ENCODE measurements at regions not wholly inside any gene's neighbourhood (a gene's known extent, or its start where the extent isn't known, plus 50 kb on each side); places are given as distances from the start of the nearest gene placed in this dataset.

GRCh38 chr2:195495966-195496365, 161.1 kb upstream of the SLC39A10 start:
- no peak for TF ChIP-seq CTCF (IDR thresholded peaks at IDR 0.05; ENCODE audit: extremely low read depth, missing control alignments)
- DNase-seq (ENCODE audit: low spot score) = no peak

- no peak for TF ChIP-seq CTCF (IDR thresholded peaks at IDR 0.05; ENCODE audit: extremely low read depth, missing control alignments)
- no peak for DNase-seq (ENCODE audit: low spot score)
Observed at GRCh38 chr2:195495351-195495750, 161.7 kb upstream of the SLC39A10 start.

GRCh38 chr2:195494451-195494850, 162.6 kb upstream of the SLC39A10 start:
- TF ChIP-seq CTCF (IDR thresholded peaks at IDR 0.05; ENCODE audit: extremely low read depth, missing control alignments) = no peak
- no peak for DNase-seq (ENCODE audit: low spot score)

- no peak for DNase-seq (ENCODE audit: low spot score)
- no peak for TF ChIP-seq CTCF (IDR thresholded peaks at IDR 0.05; ENCODE audit: extremely low read depth, missing control alignments)
Observed at GRCh38 chr2:195493416-195493815, 163.6 kb upstream of the SLC39A10 start.

GRCh38 chr2:195490319-195490718, 166.7 kb upstream of the SLC39A10 start:
- no peak for DNase-seq (ENCODE audit: low spot score)

GRCh38 chr2:195489101-195489500, 167.9 kb upstream of the SLC39A10 start:
- TF ChIP-seq CTCF (IDR thresholded peaks at IDR 0.05; ENCODE audit: extremely low read depth, missing control alignments) = no peak
- DNase-seq (ENCODE audit: low spot score) = no peak

More at GRCh38 chr2:195490319-195490718, 166.7 kb upstream of the SLC39A10 start:
- TF ChIP-seq CTCF (IDR thresholded peaks at IDR 0.05; ENCODE audit: extremely low read depth, missing control alignments) = no peak

GRCh38 chr2:195488567-195488966, 168.5 kb upstream of the SLC39A10 start:
- DNase-seq (ENCODE audit: low spot score) = no peak

More at GRCh38 chr2:195488567-195488966, 168.5 kb upstream of the SLC39A10 start:
- no peak for TF ChIP-seq CTCF (IDR thresholded peaks at IDR 0.05; ENCODE audit: extremely low read depth, missing control alignments)

Data from GM20000 (cell line).